ENCODE measurements at regions not wholly inside any gene's neighbourhood (a gene's known extent, or its start where the extent isn't known, plus 50 kb on each side); places are given as distances from the start of the nearest gene placed in this dataset.

- peak overlapping the region in 1 of 7 donors; percentile 20 for H3K27ac Mint-ChIP-seq
- ChIA-PET CTCF (ENCODE audit: partially characterized antibody) (no interaction called here), POLR2A (ENCODE audit: partially characterized antibody) (no interaction called here)
- no peak for DNase-seq
- peaks cover 10% of the 10 kb centered on the region for H3K4me1 ChIP-seq (ENCODE audit: insufficient read depth, low read length)
- intact Hi-C loops (cut with micrococcal nuclease), result loop anchor here (5.0 to 10.0 kb wide), 4 partner anchors 203 to 914 kb away; partner anchors contain the start of gene RFX3
- H3K27me3 ChIP-seq (ENCODE audit: insufficient read depth, low read length), result no peaks in the 10 kb centered on the region
- no peaks in the 10 kb centered on the region for H3K9me3 Mint-ChIP-seq
- H3K9me3 ChIP-seq (ENCODE audit: control insufficient read depth in 1 of 2, low read length in 2 of 2), result no peaks in the 10 kb centered on the region
- H3K36me3 ChIP-seq (ENCODE audit: insufficient read depth, low read length), result no peaks in the 10 kb centered on the region
- no peak overlapping the region for H3K27ac ChIP-seq (ENCODE audit: low read depth, low read length)
- H3K27me3 Mint-ChIP-seq, result no peaks in the 10 kb centered on the region
- peak overlapping the region in 1 of 8 donors; percentile 0 for H3K4me3 Mint-ChIP-seq
- no peaks in the 10 kb centered on the region for H3K36me3 Mint-ChIP-seq
- no peak overlapping the region for H3K4me3 ChIP-seq (ENCODE audit: low read length in 2 of 2)
- peaks cover 5 to 13% (median 12%) of the 10 kb centered on the region in 4 donors for H3K4me1 Mint-ChIP-seq
Observed at GRCh38 chr9:3730511-3730922, 204.7 kb upstream of the RFX3 start.

DNA sequence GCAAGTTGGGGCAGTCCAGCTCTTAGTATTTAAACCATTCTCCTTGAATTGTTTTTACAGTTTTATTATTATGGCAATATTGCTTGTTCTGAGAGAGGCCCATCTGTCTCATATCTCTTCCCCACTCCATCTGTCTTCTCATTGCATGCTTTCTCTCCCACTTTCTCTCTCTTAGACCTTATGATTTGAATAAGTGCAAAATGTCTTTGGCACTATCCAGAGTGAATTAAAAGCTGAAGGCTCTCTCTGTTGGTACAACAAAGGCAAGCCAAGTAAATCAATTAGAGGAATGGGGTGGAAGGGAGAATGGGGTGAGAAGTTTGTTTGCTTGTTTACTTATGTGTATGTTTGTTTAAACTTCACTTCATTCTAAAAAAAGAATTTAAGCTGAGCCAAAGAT is 195.3 kb upstream of the RFX3 start:
- H3K27me3 Mint-ChIP-seq, result peaks cover 0 to 3% of the 10 kb centered on the region in 2 donors
- no peak for DNase-seq
- POLR2A ChIA-PET (ENCODE audit: partially characterized antibody), result no interaction called here
- Histone ChIP-seq H3K4me1 (ENCODE audit: insufficient read depth, low read length) (no peaks in the 10 kb centered on the region), H3K27ac (ENCODE audit: low read depth, low read length) (no peak overlapping the region), H3K27me3 (ENCODE audit: insufficient read depth, low read length) (no peaks in the 10 kb centered on the region), H3K36me3 (ENCODE audit: insufficient read depth, low read length) (no peaks in the 10 kb centered on the region), H3K4me3 (ENCODE audit: low read length in 2 of 2) (no peak overlapping the region), H3K9me3 (ENCODE audit: control insufficient read depth in 1 of 2, low read length in 2 of 2) (no peaks in the 10 kb centered on the region)
- intact Hi-C loops (cut with micrococcal nuclease), result no loop called here
- H3K4me3 Mint-ChIP-seq, result no peak overlapping the region
- CTCF ChIA-PET (ENCODE audit: partially characterized antibody), result interaction anchor here (1.5 kb wide), 1 partner anchor 253 kb away, joined by 5 read pairs; no protein-coding TSS in a partner anchor
- H3K9me3 Mint-ChIP-seq, result peaks cover 0 to 12% (median 0%) of the 10 kb centered on the region in 8 donors
- H3K4me1 Mint-ChIP-seq, result no peaks in the 10 kb centered on the region
- H3K36me3 Mint-ChIP-seq, result no peaks in the 10 kb centered on the region
- H3K27ac Mint-ChIP-seq, result no peak overlapping the region

DNA sequence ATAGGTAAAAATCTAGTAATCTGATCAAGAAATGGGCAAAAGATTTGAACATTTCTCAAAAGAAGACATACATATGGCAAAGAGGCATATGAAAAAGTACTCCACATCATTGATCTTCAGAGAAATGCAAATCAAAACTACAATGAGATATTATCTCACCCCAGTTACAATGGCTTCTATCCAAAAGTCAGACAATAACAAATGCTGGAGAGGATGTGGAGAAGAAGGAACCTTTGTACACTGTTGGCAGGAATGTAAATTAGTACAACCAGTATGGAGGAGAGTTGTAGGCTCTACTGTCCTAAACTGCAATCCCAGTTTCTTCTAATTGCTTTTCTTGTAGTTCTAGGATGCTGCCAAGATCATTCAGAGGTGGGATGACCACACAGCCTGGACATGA is 193.5 kb upstream of the RFX3 start:
- DNase-seq, result no peak
- no peaks in the 10 kb centered on the region for H3K36me3 Mint-ChIP-seq
- no peaks in the 10 kb centered on the region for H3K4me1 Mint-ChIP-seq
- H3K27me3 ChIP-seq (ENCODE audit: insufficient read depth, low read length), result no peaks in the 10 kb centered on the region
- intact Hi-C loops (cut with micrococcal nuclease), result no loop called here
- H3K27ac Mint-ChIP-seq, result no peak overlapping the region
- ChIA-PET POLR2A (ENCODE audit: partially characterized antibody) (no interaction called here), CTCF (ENCODE audit: partially characterized antibody) (no interaction called here)
- no peak overlapping the region for H3K4me3 ChIP-seq (ENCODE audit: low read length in 2 of 2)
- H3K27ac ChIP-seq (ENCODE audit: low read depth, low read length), result no peak overlapping the region
- H3K4me3 Mint-ChIP-seq, result no peak overlapping the region
- H3K36me3 ChIP-seq (ENCODE audit: insufficient read depth, low read length), result no peaks in the 10 kb centered on the region
- no peaks in the 10 kb centered on the region for H3K9me3 ChIP-seq (ENCODE audit: control insufficient read depth in 1 of 2, low read length in 2 of 2)
- H3K27me3 Mint-ChIP-seq, result peaks cover 0 to 4% of the 10 kb centered on the region in 2 donors
- H3K4me1 ChIP-seq (ENCODE audit: insufficient read depth, low read length), result no peaks in the 10 kb centered on the region
- H3K9me3 Mint-ChIP-seq, result peaks cover 0 to 14% (median 0%) of the 10 kb centered on the region in 8 donors

GRCh38 chr9:3716415-3716814 is 190.6 kb upstream of the RFX3 start:
- Mint-ChIP-seq H3K4me1 (no peaks in the 10 kb centered on the region), H3K27me3 (peaks cover 2 to 4% of the 10 kb centered on the region in 2 donors), H3K4me3 (no peak overlapping the region), H3K36me3 (no peaks in the 10 kb centered on the region), H3K9me3 (peaks cover 0 to 16% (median 0%) of the 10 kb centered on the region in 8 donors), H3K27ac (no peak overlapping the region)
- no peaks in the 10 kb centered on the region for H3K27me3 ChIP-seq (ENCODE audit: insufficient read depth, low read length)
- intact Hi-C loops (cut with micrococcal nuclease), result no loop called here
- DNase-seq, result no peak
- no peak overlapping the region for H3K27ac ChIP-seq (ENCODE audit: low read depth, low read length)
- ChIA-PET CTCF (ENCODE audit: partially characterized antibody) (no interaction called here), POLR2A (ENCODE audit: partially characterized antibody) (no interaction called here)
- no peak overlapping the region for H3K4me3 ChIP-seq (ENCODE audit: low read length in 2 of 2)
- H3K9me3 ChIP-seq (ENCODE audit: control insufficient read depth in 1 of 2, low read length in 2 of 2), result no peaks in the 10 kb centered on the region
- H3K4me1 ChIP-seq (ENCODE audit: insufficient read depth, low read length), result no peaks in the 10 kb centered on the region
- H3K36me3 ChIP-seq (ENCODE audit: insufficient read depth, low read length), result no peaks in the 10 kb centered on the region

DNA sequence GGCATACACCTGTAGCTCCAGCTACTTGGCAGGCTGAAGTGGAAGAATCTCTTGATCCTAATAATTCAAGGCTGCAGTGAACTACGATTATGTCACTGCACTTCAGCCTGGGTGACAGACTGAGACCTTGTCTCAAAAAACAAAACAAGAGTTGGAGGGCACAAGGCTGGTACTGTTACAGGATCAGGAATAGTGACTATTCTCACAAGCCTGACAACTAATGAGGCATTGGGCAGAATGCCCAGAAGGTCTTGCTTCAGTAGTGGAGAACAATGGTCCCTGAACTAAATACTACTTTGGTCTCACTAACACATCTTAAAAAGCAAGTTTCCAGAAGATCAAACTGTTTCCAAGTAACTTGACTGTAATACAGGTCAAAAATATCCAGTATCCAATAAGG is 182.9 kb upstream of the RFX3 start:
- Histone ChIP-seq H3K36me3 (ENCODE audit: insufficient read depth, low read length) (no peaks in the 10 kb centered on the region), H3K27ac (ENCODE audit: low read depth, low read length) (no peak overlapping the region), H3K4me3 (ENCODE audit: low read length in 2 of 2) (no peak overlapping the region), H3K4me1 (ENCODE audit: insufficient read depth, low read length) (no peaks in the 10 kb centered on the region), H3K27me3 (ENCODE audit: insufficient read depth, low read length) (no peaks in the 10 kb centered on the region), H3K9me3 (ENCODE audit: control insufficient read depth in 1 of 2, low read length in 2 of 2) (no peaks in the 10 kb centered on the region)
- peaks cover 0 to 11% of the 10 kb centered on the region in 2 donors for H3K27me3 Mint-ChIP-seq
- no peak overlapping the region for H3K27ac Mint-ChIP-seq
- H3K36me3 Mint-ChIP-seq, result peaks cover 0 to 4% of the 10 kb centered on the region in 2 donors
- CTCF ChIA-PET (ENCODE audit: partially characterized antibody), result no interaction called here
- POLR2A ChIA-PET (ENCODE audit: partially characterized antibody), result no interaction called here
- peaks cover 0 to 4% (median 0%) of the 10 kb centered on the region in 8 donors for H3K9me3 Mint-ChIP-seq
- H3K4me1 Mint-ChIP-seq, result no peaks in the 10 kb centered on the region
- DNase-seq, result no peak
- intact Hi-C loops (cut with micrococcal nuclease), result no loop called here
- no peak overlapping the region for H3K4me3 Mint-ChIP-seq

DNA sequence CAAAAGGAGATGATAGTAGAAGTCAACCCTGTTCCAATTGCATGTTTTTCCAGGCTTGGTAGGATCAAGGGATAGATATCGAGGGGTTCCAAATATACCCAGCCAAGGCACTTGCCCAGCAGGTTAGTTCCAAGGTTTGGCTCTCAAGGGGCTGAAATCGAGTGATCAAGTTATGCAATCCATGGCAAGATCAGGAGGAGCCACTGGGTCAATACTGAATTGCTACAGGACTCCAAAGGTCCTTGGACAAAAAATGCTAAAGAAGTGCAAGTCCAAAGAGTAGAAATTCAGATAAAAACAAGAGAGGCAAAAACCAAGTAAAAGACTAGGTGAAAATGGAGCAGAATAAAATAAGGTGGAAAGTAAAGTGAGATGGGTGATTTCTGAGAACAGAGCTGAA is 179.1 kb upstream of the RFX3 start:
- no peak overlapping the region for H3K4me3 Mint-ChIP-seq
- ChIA-PET CTCF (ENCODE audit: partially characterized antibody) (no interaction called here), POLR2A (ENCODE audit: partially characterized antibody) (no interaction called here)
- intact Hi-C loops (cut with micrococcal nuclease), result no loop called here
- H3K36me3 ChIP-seq (ENCODE audit: insufficient read depth, low read length), result no peaks in the 10 kb centered on the region
- no peak overlapping the region for H3K27ac ChIP-seq (ENCODE audit: low read depth, low read length)
- H3K4me1 Mint-ChIP-seq, result no peaks in the 10 kb centered on the region
- no peak overlapping the region for H3K4me3 ChIP-seq (ENCODE audit: low read length in 2 of 2)
- H3K27me3 Mint-ChIP-seq, result peaks cover 10 to 11% of the 10 kb centered on the region in 2 donors
- H3K9me3 ChIP-seq (ENCODE audit: control insufficient read depth in 1 of 2, low read length in 2 of 2), result no peaks in the 10 kb centered on the region
- no peak for DNase-seq
- H3K4me1 ChIP-seq (ENCODE audit: insufficient read depth, low read length), result no peaks in the 10 kb centered on the region
- peaks cover 0 to 2% (median 0%) of the 10 kb centered on the region in 8 donors for H3K9me3 Mint-ChIP-seq
- peaks cover 1 to 4% of the 10 kb centered on the region in 2 donors for H3K36me3 Mint-ChIP-seq
- no peak overlapping the region for H3K27ac Mint-ChIP-seq
- no peaks in the 10 kb centered on the region for H3K27me3 ChIP-seq (ENCODE audit: insufficient read depth, low read length)

GRCh38 chr9:3700772-3701171 is 175.0 kb upstream of the RFX3 start:
- no peak overlapping the region for H3K4me3 ChIP-seq (ENCODE audit: low read length in 2 of 2)

DNA sequence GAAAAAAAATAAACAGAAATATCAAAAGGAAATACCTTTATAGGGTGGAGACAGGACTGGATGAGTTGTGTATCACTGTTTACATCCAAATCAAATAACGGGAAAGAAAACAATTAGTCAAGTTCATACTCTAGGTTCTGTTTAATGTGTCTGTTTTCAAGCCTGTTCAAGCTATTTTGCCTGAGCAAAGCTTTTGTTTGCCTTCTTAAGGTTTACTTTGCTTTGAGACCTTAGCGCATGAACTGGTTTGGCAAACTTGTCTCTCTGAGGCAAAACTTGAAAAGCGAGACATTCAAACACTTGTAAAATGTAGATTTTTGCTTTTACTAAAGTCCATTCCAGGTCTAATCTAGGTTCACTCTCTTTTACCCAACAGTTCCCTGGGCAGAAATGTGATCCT is 174.1 kb upstream of the RFX3 start:
- peaks cover 0 to 10% (median 0%) of the 10 kb centered on the region in 8 donors for H3K9me3 Mint-ChIP-seq
- CTCF ChIA-PET (ENCODE audit: partially characterized antibody), result no interaction called here
- no peaks in the 10 kb centered on the region for H3K36me3 ChIP-seq (ENCODE audit: insufficient read depth, low read length)
- H3K4me1 Mint-ChIP-seq, result no peaks in the 10 kb centered on the region
- intact Hi-C loops (cut with micrococcal nuclease), result no loop called here
- no peak overlapping the region for H3K4me3 Mint-ChIP-seq
- H3K36me3 Mint-ChIP-seq, result peaks cover 0 to 1% of the 10 kb centered on the region in 2 donors
- H3K27me3 ChIP-seq (ENCODE audit: insufficient read depth, low read length), result no peaks in the 10 kb centered on the region
- H3K27me3 Mint-ChIP-seq, result peaks cover 9 to 13% of the 10 kb centered on the region in 2 donors
- no peak overlapping the region for H3K4me3 ChIP-seq (ENCODE audit: low read length in 2 of 2)
- H3K27ac ChIP-seq (ENCODE audit: low read depth, low read length), result no peak overlapping the region
- no peak for DNase-seq
- no peaks in the 10 kb centered on the region for H3K4me1 ChIP-seq (ENCODE audit: insufficient read depth, low read length)
- no peak overlapping the region for H3K27ac Mint-ChIP-seq
- H3K9me3 ChIP-seq (ENCODE audit: control insufficient read depth in 1 of 2, low read length in 2 of 2), result no peaks in the 10 kb centered on the region
- POLR2A ChIA-PET (ENCODE audit: partially characterized antibody), result no interaction called here

More at GRCh38 chr9:3700772-3701171, 175.0 kb upstream of the RFX3 start:
- H3K27ac ChIP-seq (ENCODE audit: low read depth, low read length), result no peak overlapping the region
- no peak overlapping the region for H3K4me3 Mint-ChIP-seq
- H3K27ac Mint-ChIP-seq, result no peak overlapping the region
- H3K36me3 Mint-ChIP-seq, result peaks cover 0 to 1% of the 10 kb centered on the region in 2 donors
- H3K4me1 Mint-ChIP-seq, result no peaks in the 10 kb centered on the region
- H3K27me3 ChIP-seq (ENCODE audit: insufficient read depth, low read length), result no peaks in the 10 kb centered on the region
- H3K4me1 ChIP-seq (ENCODE audit: insufficient read depth, low read length), result no peaks in the 10 kb centered on the region
- peaks cover 9 to 13% of the 10 kb centered on the region in 2 donors for H3K27me3 Mint-ChIP-seq
- H3K9me3 Mint-ChIP-seq, result peaks cover 0 to 10% (median 0%) of the 10 kb centered on the region in 8 donors
- intact Hi-C loops (cut with micrococcal nuclease), result no loop called here
- ChIA-PET POLR2A (ENCODE audit: partially characterized antibody) (no interaction called here), CTCF (ENCODE audit: partially characterized antibody) (no interaction called here)
- no peaks in the 10 kb centered on the region for H3K36me3 ChIP-seq (ENCODE audit: insufficient read depth, low read length)
- no peak for DNase-seq
- no peaks in the 10 kb centered on the region for H3K9me3 ChIP-seq (ENCODE audit: control insufficient read depth in 1 of 2, low read length in 2 of 2)
